ENCODE measurements at regions not wholly inside any gene's neighbourhood (a gene's known extent, or its start where the extent isn't known, plus 50 kb on each side); places are given as distances from the start of the nearest gene placed in this dataset.

GRCh38 chr4:156328882-156329281, 375.2 kb upstream of the CTSO start:
- ATAC-seq = no peak
- H3K36me3 ChIP-seq = no peaks in the 10 kb centered on the region
- no peaks in the 10 kb centered on the region for H3K9me3 ChIP-seq
- H3K27ac ChIP-seq = no peak overlapping the region
- no peak for TF ChIP-seq EP300 (IDR thresholded peaks at IDR 0.05)
- no peak for TF ChIP-seq CTCF (IDR thresholded peaks at IDR 0.05)
- TF ChIP-seq POLR2AphosphoS5 (IDR thresholded peaks at IDR 0.05) = no peak
- no peak for TF ChIP-seq POLR2A (IDR thresholded peaks at IDR 0.05)
- no peaks in the 10 kb centered on the region for H3K4me1 ChIP-seq
- no peaks in the 10 kb centered on the region for H3K27me3 ChIP-seq
- 84 to 85% methylated on average over 3 of the region's 3 CpGs for WGBS, 2 donors (ENCODE audit: low coverage in 1 of 2)
- no peak overlapping the region for H3K4me3 ChIP-seq

- TF ChIP-seq POLR2AphosphoS5 (IDR thresholded peaks at IDR 0.05) (no peak), CTCF (IDR thresholded peaks at IDR 0.05) (no peak), EP300 (IDR thresholded peaks at IDR 0.05) (no peak), POLR2A (IDR thresholded peaks at IDR 0.05) (no peak)
- no peak overlapping the region for H3K27ac ChIP-seq
- no peaks in the 10 kb centered on the region for H3K9me3 ChIP-seq
- H3K4me3 ChIP-seq = no peak overlapping the region
- ATAC-seq = no peak
- 84 to 89% methylated on average over 3 of the region's 4 CpGs for WGBS, 2 donors (ENCODE audit: low coverage in 1 of 2)
- no peaks in the 10 kb centered on the region for H3K27me3 ChIP-seq
- no peaks in the 10 kb centered on the region for H3K4me1 ChIP-seq
- no peaks in the 10 kb centered on the region for H3K36me3 ChIP-seq
Observed at GRCh38 chr4:156326246-156326645, 372.6 kb upstream of the CTSO start.

GRCh38 chr4:156322592-156322991, 368.9 kb upstream of the CTSO start:
- TF ChIP-seq EP300 (IDR thresholded peaks at IDR 0.05) = no peak
- no peak for TF ChIP-seq CTCF (IDR thresholded peaks at IDR 0.05)
- no peak for TF ChIP-seq POLR2AphosphoS5 (IDR thresholded peaks at IDR 0.05)
- no peak for TF ChIP-seq POLR2A (IDR thresholded peaks at IDR 0.05)
- ATAC-seq = no peak
- Histone ChIP-seq H3K27ac (no peak overlapping the region), H3K36me3 (no peaks in the 10 kb centered on the region), H3K4me1 (no peaks in the 10 kb centered on the region), H3K4me3 (no peak overlapping the region), H3K9me3 (no peaks in the 10 kb centered on the region), H3K27me3 (no peaks in the 10 kb centered on the region)

GRCh38 chr4:156321203-156321602, 367.5 kb upstream of the CTSO start:
- H3K27ac ChIP-seq = no peak overlapping the region
- TF ChIP-seq EP300 (IDR thresholded peaks at IDR 0.05) (no peak), POLR2A (IDR thresholded peaks at IDR 0.05) (no peak), POLR2AphosphoS5 (IDR thresholded peaks at IDR 0.05) (no peak), CTCF (IDR thresholded peaks at IDR 0.05) (no peak)
- WGBS, 2 donors (ENCODE audit: low coverage in 1 of 2) = 81 to 87% methylated on average over 2 of the region's 2 CpGs
- no peak for ATAC-seq
- H3K4me1 ChIP-seq = no peaks in the 10 kb centered on the region
- H3K4me3 ChIP-seq = no peak overlapping the region
- peaks cover 0 to 6% (median 0%) of the 10 kb centered on the region in 3 donors for H3K9me3 ChIP-seq
- no peaks in the 10 kb centered on the region for H3K36me3 ChIP-seq
- no peaks in the 10 kb centered on the region for H3K27me3 ChIP-seq

GRCh38 chr4:156313497-156313896, 359.8 kb upstream of the CTSO start:
- Histone ChIP-seq H3K4me3 (no peak overlapping the region), H3K9me3 (peaks cover 0 to 6% (median 0%) of the 10 kb centered on the region in 3 donors), H3K27ac (no peak overlapping the region), H3K4me1 (peaks cover 0 to 5% (median 0%) of the 10 kb centered on the region in 3 donors), H3K27me3 (no peaks in the 10 kb centered on the region), H3K36me3 (no peaks in the 10 kb centered on the region)
- no peak for TF ChIP-seq CTCF (IDR thresholded peaks at IDR 0.05)
- TF ChIP-seq EP300 (IDR thresholded peaks at IDR 0.05) = no peak
- TF ChIP-seq POLR2AphosphoS5 (IDR thresholded peaks at IDR 0.05) = no peak
- no peak for TF ChIP-seq POLR2A (IDR thresholded peaks at IDR 0.05)
- no peak for ATAC-seq
- WGBS, 2 donors (ENCODE audit: low coverage in 1 of 2) = 4 to 9% methylated on average over 2 of the region's 2 CpGs

Measured in gastroesophageal sphincter (tissue), 4 donors.